ENCODE measurements at regions not wholly inside any gene's neighbourhood (a gene's known extent, or its start where the extent isn't known, plus 50 kb on each side); places are given as distances from the start of the nearest gene placed in this dataset.

- Mint-ChIP-seq H3K4me1 (ENCODE audit: unreplicated experiment) (peaks cover 38% of the 10 kb centered on the region), H3K27me3 (ENCODE audit: unreplicated experiment) (no peaks in the 10 kb centered on the region), H3K36me3 (ENCODE audit: unreplicated experiment) (no peaks in the 10 kb centered on the region), H3K9me3 (ENCODE audit: unreplicated experiment) (no peaks in the 10 kb centered on the region), H3K4me3 (ENCODE audit: unreplicated experiment) (no peak overlapping the region), H3K27ac (ENCODE audit: unreplicated experiment) (peak overlapping the region; percentile 59)
- TF ChIP-seq, protein P1, sequence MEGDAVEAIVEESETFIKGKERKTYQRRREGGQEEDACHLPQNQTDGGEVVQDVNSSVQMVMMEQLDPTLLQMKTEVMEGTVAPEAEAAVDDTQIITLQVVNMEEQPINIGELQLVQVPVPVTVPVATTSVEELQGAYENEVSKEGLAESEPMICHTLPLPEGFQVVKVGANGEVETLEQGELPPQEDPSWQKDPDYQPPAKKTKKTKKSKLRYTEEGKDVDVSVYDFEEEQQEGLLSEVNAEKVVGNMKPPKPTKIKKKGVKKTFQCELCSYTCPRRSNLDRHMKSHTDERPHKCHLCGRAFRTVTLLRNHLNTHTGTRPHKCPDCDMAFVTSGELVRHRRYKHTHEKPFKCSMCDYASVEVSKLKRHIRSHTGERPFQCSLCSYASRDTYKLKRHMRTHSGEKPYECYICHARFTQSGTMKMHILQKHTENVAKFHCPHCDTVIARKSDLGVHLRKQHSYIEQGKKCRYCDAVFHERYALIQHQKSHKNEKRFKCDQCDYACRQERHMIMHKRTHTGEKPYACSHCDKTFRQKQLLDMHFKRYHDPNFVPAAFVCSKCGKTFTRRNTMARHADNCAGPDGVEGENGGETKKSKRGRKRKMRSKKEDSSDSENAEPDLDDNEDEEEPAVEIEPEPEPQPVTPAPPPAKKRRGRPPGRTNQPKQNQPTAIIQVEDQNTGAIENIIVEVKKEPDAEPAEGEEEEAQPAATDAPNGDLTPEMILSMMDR (IDR thresholded peaks at IDR 0.05): no peak
- no peak for DNase-seq (ENCODE audit: extremely low spot score, unreplicated experiment)
Measured at GRCh38 chr4:176435901-176436292, 116.1 kb downstream of the SPCS3 start.

GRCh38 chr4:176436293-176436973, 116.7 kb downstream of the SPCS3 start:
- peaks cover 38% of the 10 kb centered on the region for H3K4me1 Mint-ChIP-seq (ENCODE audit: unreplicated experiment)
- peak overlapping the region; percentile 59 for H3K27ac Mint-ChIP-seq (ENCODE audit: unreplicated experiment)
- no peaks in the 10 kb centered on the region for H3K27me3 Mint-ChIP-seq (ENCODE audit: unreplicated experiment)
- TF ChIP-seq, protein P1 (IDR thresholded peaks at IDR 0.05): no peak
- no peaks in the 10 kb centered on the region for H3K36me3 Mint-ChIP-seq (ENCODE audit: unreplicated experiment)
- DNase-seq (ENCODE audit: extremely low spot score, unreplicated experiment): no peak
- no peak overlapping the region for H3K4me3 Mint-ChIP-seq (ENCODE audit: unreplicated experiment)
- H3K9me3 Mint-ChIP-seq (ENCODE audit: unreplicated experiment): no peaks in the 10 kb centered on the region

DNA sequence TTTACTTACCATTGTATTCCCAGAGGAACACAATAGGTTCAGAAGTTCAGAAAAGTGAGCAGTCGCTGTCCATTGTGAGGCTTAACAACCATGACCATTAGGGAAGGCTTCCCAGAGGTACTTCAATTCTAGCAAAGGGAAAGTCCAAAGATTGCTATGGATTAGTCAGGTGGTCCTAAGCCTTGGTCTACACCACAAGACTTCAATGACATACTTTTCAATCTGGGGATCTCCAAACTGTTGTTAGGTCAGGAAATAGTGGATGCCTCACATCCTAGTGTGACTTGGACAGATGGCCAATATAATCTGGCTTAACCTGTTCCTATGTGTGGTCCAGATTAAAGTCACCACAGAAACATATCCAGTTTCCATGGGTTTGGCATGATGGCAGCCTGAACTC, 118.0 kb downstream of the SPCS3 start:
- Mint-ChIP-seq H3K9me3 (ENCODE audit: unreplicated experiment) (no peaks in the 10 kb centered on the region), H3K36me3 (ENCODE audit: unreplicated experiment) (no peaks in the 10 kb centered on the region), H3K4me1 (ENCODE audit: unreplicated experiment) (peaks cover 38% of the 10 kb centered on the region), H3K27me3 (ENCODE audit: unreplicated experiment) (no peaks in the 10 kb centered on the region), H3K27ac (ENCODE audit: unreplicated experiment) (no peak overlapping the region), H3K4me3 (ENCODE audit: unreplicated experiment) (no peak overlapping the region)
- no peak for DNase-seq (ENCODE audit: extremely low spot score, unreplicated experiment)
- TF ChIP-seq, protein P1 (IDR thresholded peaks at IDR 0.05): no peak

DNA sequence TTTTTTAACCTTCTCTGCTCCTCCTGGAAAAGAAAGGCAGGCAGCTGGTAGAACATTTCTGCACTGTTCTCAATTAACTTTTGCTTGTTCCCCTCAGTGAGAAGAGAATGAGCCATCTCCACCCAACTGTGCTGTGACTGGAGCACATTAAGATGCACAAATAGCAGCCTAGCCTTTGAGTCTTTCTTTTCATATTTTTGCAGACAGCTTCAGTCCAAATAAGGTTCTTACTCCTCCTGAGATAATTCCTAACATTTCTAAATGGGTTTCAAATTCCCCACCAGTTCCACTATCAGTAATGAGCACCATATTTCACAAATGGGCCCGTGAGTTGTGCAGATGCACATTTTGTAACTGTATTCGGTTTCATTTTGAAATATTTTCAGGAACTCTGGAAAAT, 118.6 kb downstream of the SPCS3 start:
- no peaks in the 10 kb centered on the region for H3K36me3 Mint-ChIP-seq (ENCODE audit: unreplicated experiment)
- no peaks in the 10 kb centered on the region for H3K9me3 Mint-ChIP-seq (ENCODE audit: unreplicated experiment)
- no peaks in the 10 kb centered on the region for H3K27me3 Mint-ChIP-seq (ENCODE audit: unreplicated experiment)
- TF ChIP-seq, protein P1 (IDR thresholded peaks at IDR 0.05): no peak
- peaks cover 40% of the 10 kb centered on the region for H3K4me1 Mint-ChIP-seq (ENCODE audit: unreplicated experiment)
- DNase-seq (ENCODE audit: extremely low spot score, unreplicated experiment): no peak
- no peak overlapping the region for H3K4me3 Mint-ChIP-seq (ENCODE audit: unreplicated experiment)
- no peak overlapping the region for H3K27ac Mint-ChIP-seq (ENCODE audit: unreplicated experiment)

- H3K9me3 Mint-ChIP-seq (ENCODE audit: unreplicated experiment): no peaks in the 10 kb centered on the region
- H3K4me1 Mint-ChIP-seq (ENCODE audit: unreplicated experiment): peaks cover 45% of the 10 kb centered on the region
- no peaks in the 10 kb centered on the region for H3K36me3 Mint-ChIP-seq (ENCODE audit: unreplicated experiment)
- TF ChIP-seq, protein P1 (IDR thresholded peaks at IDR 0.05): no peak
- no peak for DNase-seq (ENCODE audit: extremely low spot score, unreplicated experiment)
- H3K27me3 Mint-ChIP-seq (ENCODE audit: unreplicated experiment): no peaks in the 10 kb centered on the region
- no peak overlapping the region for H3K27ac Mint-ChIP-seq (ENCODE audit: unreplicated experiment)
- no peak overlapping the region for H3K4me3 Mint-ChIP-seq (ENCODE audit: unreplicated experiment)
Measured at GRCh38 chr4:176439611-176440010, 119.8 kb downstream of the SPCS3 start.

Data from osteocyte (in vitro differentiated cells).